ENCODE measurements at regions not wholly inside any gene's neighbourhood (a gene's known extent, or its start where the extent isn't known, plus 50 kb on each side); places are given as distances from the start of the nearest gene placed in this dataset.

DNA sequence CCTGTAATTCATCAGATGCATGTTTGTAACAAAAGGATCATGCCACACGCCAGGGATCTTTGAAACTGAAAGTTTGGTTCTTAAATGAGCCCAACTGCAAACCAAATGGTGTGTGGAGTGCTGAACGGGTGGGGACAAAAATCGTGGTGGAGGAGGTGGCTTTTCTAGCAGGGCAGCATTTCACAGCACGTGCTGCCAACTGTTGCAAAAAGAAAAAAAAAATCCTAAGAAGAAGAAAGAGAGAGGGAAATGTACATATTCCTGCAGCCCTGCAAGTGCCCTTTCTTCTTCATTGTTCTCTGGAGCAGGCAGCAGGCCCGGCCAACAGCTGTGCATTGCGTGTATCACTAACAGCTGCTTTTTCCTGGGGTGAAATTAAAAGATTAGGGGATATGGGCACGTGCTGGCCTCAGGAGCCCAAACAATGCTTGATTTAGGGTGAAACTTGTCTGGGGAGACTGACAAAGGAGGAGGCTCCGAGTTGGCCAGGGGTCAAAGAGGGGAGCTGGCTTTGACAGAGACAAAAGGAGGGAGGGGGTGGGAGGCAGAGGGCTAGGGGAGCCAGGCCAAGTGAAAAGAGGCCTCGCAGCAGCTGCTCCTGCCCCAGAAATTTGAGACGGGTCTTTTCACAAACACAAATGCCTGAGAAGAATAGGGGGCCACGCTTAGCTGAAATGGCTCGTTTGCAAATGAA, 73.0 kb downstream of the GADD45G start:
- Histone ChIP-seq H4K20me1 (ENCODE audit: control insufficient read depth, insufficient read depth) (no peaks in the 10 kb centered on the region), H3K27ac (ENCODE audit: control insufficient read depth, insufficient read depth) (no peak overlapping the region), H3K4me3 (no peak overlapping the region), H3K4me2 (ENCODE audit: control insufficient read depth, insufficient read depth) (no peak overlapping the region), H3K79me2 (ENCODE audit: control insufficient read depth, insufficient read depth, low read length) (no peaks in the 10 kb centered on the region), H3K9me3 (replicated peaks; ENCODE audit: control insufficient read depth, insufficient read depth, low read length) (no peaks in the 10 kb centered on the region; the same call in 2 of the 3 replicates), H3K4me1 (ENCODE audit: control insufficient read depth, insufficient read depth, low read length) (peaks cover 4% of the 10 kb centered on the region; the same call in 1 of the 2 replicates), H2AFZ (ENCODE audit: control insufficient read depth, low read depth, low read length) (no peak overlapping the region), H3K27me3 (replicated peaks in 1 of 2; ENCODE audit: control insufficient read depth in 2 of 2, insufficient read depth in 2 of 2, low read length in 1 of 2) (no peaks in the 10 kb centered on the region; a peak in 1 of 4 replicates), H3K9ac (ENCODE audit: control insufficient read depth, insufficient read depth, low read length) (no peak overlapping the region), H3K36me3 (ENCODE audit: control insufficient read depth in 2 of 2, insufficient read depth in 2 of 2, low read length in 1 of 2) (no peaks in the 10 kb centered on the region)
- ATAC-seq = no peak
- DNase-seq (ENCODE audit: low read depth, low spot score) = no peak
- TF ChIP-seq SMAD1 (IDR thresholded peaks at IDR 0.05; ENCODE audit: low read depth, partially characterized antibody) (no peak), TCF12 (IDR thresholded peaks at IDR 0.05; ENCODE audit: low read depth, low read length) (no peak), MTA3 (IDR thresholded peaks at IDR 0.05; ENCODE audit: borderline replicate concordance, low read length) (no peak), CBX5 (IDR thresholded peaks at IDR 0.05; ENCODE audit: low read depth) (no peak), EZH2 (IDR thresholded peaks at IDR 0.05; ENCODE audit: borderline replicate concordance, control insufficient read depth, low read depth, low read length) (no peak), KAT2A (conservative IDR thresholded peaks at IDR 0.05; ENCODE audit: control insufficient read depth, low read depth, low read length) (no peak), ZNF207 (IDR thresholded peaks at IDR 0.05; ENCODE audit: borderline replicate concordance) (no peak), ASH2L (IDR thresholded peaks at IDR 0.05; ENCODE audit: borderline replicate concordance, low read depth) (no peak), RUNX3 (IDR thresholded peaks at IDR 0.05; ENCODE audit: low read length) (no peak), IRF4 (IDR thresholded peaks at IDR 0.05; ENCODE audit: low read depth, low read length) (no peak), DPF2 (IDR thresholded peaks at IDR 0.05) (no peak), SREBF2 (IDR thresholded peaks at IDR 0.05; ENCODE audit: low read length) (no peak), RELA (IDR thresholded peaks at IDR 0.05; ENCODE audit: borderline replicate concordance, partially characterized antibody) (no peak)
- TF ChIP-seq, protein P1, sequence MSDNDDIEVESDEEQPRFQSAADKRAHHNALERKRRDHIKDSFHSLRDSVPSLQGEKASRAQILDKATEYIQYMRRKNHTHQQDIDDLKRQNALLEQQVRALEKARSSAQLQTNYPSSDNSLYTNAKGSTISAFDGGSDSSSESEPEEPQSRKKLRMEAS (IDR thresholded peaks at IDR 0.05; ENCODE audit: low read depth, low read length) = no peak
- TF ChIP-seq, protein P2, sequence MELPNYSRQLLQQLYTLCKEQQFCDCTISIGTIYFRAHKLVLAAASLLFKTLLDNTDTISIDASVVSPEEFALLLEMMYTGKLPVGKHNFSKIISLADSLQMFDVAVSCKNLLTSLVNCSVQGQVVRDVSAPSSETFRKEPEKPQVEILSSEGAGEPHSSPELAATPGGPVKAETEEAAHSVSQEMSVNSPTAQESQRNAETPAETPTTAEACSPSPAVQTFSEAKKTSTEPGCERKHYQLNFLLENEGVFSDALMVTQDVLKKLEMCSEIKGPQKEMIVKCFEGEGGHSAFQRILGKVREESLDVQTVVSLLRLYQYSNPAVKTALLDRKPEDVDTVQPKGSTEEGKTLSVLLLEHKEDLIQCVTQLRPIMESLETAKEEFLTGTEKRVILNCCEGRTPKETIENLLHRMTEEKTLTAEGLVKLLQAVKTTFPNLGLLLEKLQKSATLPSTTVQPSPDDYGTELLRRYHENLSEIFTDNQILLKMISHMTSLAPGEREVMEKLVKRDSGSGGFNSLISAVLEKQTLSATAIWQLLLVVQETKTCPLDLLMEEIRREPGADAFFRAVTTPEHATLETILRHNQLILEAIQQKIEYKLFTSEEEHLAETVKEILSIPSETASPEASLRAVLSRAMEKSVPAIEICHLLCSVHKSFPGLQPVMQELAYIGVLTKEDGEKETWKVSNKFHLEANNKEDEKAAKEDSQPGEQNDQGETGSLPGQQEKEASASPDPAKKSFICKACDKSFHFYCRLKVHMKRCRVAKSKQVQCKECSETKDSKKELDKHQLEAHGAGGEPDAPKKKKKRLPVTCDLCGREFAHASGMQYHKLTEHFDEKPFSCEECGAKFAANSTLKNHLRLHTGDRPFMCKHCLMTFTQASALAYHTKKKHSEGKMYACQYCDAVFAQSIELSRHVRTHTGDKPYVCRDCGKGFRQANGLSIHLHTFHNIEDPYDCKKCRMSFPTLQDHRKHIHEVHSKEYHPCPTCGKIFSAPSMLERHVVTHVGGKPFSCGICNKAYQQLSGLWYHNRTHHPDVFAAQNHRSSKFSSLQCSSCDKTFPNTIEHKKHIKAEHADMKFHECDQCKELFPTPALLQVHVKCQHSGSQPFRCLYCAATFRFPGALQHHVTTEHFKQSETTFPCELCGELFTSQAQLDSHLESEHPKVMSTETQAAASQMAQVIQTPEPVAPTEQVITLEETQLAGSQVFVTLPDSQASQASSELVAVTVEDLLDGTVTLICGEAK (IDR thresholded peaks at IDR 0.05; ENCODE audit: borderline replicate concordance) = no peak
- TF ChIP-seq, protein P3, sequence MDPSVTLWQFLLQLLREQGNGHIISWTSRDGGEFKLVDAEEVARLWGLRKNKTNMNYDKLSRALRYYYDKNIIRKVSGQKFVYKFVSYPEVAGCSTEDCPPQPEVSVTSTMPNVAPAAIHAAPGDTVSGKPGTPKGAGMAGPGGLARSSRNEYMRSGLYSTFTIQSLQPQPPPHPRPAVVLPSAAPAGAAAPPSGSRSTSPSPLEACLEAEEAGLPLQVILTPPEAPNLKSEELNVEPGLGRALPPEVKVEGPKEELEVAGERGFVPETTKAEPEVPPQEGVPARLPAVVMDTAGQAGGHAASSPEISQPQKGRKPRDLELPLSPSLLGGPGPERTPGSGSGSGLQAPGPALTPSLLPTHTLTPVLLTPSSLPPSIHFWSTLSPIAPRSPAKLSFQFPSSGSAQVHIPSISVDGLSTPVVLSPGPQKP (IDR thresholded peaks at IDR 0.05; ENCODE audit: low read depth, low read length) = no peak
- ChIA-PET POLR2A (no interaction called here), RAD21 (ENCODE audit: unreplicated experiment) (no interaction called here), CTCF (no interaction called here), SMC1A (ENCODE audit: uncharacterized antibody, unreplicated experiment) (interaction anchor here (0.8 kb wide), 1 partner anchor 75 kb away, joined by 3 read pairs; no protein-coding TSS in a partner anchor)
- intact Hi-C loops (cut with micrococcal nuclease; ENCODE audit: unreplicated experiment) = no loop called here
- in situ Hi-C loops (cut with MboI) = no loop called here
- FAIRE-seq = no peak
- BruUV-seq (replicated peaks) = no TSS peak
- 15% methylated on average over 11 of the region's 12 CpGs for WGBS (ENCODE audit: insufficient coverage, insufficient replicate concordance, low lambda C conversion rate, missing lambda C conversion rate)
